ENCODE measurements at regions not wholly inside any gene's neighbourhood (a gene's known extent, or its start where the extent isn't known, plus 50 kb on each side); places are given as distances from the start of the nearest gene placed in this dataset.

DNA sequence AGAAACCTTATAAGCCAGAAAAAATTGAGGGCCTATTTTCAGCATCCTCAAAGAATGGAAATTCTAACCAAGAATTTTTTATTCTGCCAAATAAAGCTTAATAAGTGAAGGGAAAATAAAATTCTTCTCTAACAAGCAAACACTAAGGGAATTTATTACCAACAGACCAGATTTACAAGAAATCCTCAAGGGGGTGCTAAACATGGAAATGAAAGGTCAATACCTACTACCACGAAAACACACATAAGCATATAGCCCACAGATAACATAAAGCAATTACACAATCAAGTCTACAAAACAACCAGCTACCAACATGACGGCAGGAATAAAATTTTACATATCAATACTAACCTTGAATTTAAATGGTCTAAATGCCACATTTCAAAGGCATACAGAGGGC, 883.5 kb downstream of the SI start:
- ChIA-PET POLR2A (ENCODE audit: low non-redundant PET) (no interaction called here), CTCF (no interaction called here)
- Histone ChIP-seq H3K27ac (ENCODE audit: low read depth, low read length, poor library complexity, severe bottlenecking) (no peak overlapping the region), H3K4me1 (ENCODE audit: insufficient read depth, low read length, poor library complexity, severe bottlenecking) (no peaks in the 10 kb centered on the region), H3K36me3 (ENCODE audit: insufficient read depth, low read length, poor library complexity, severe bottlenecking) (no peaks in the 10 kb centered on the region), H3K9me3 (ENCODE audit: low read depth, low read length, poor library complexity, severe bottlenecking) (no peaks in the 10 kb centered on the region), H3K4me3 (ENCODE audit: low read depth, low read length, poor library complexity, severe bottlenecking) (no peak overlapping the region), H3K27me3 (replicated peaks; ENCODE audit: insufficient read depth, low read depth, low read length, poor library complexity) (no peaks in the 10 kb centered on the region)
- peak; percentile 32; the same call in 1 of the 2 replicates for TF ChIP-seq CTCF (conservative IDR thresholded peaks at IDR 0.05; ENCODE audit: low read depth, low read length)
- no peak for TF ChIP-seq EZH2 (IDR thresholded peaks at IDR 0.05; ENCODE audit: borderline replicate concordance, low read depth, low read length, poor library complexity, severe bottlenecking)
- intact Hi-C loops (cut with micrococcal nuclease; ENCODE audit: unreplicated experiment) = no loop called here
- DNase-seq (ENCODE audit: low spot score) = no peak
- no TSS peak for BruUV-seq (replicated peaks)

GRCh38 chr3:164192974-164193373, 885.3 kb downstream of the SI start:
- Histone ChIP-seq H3K4me3 (ENCODE audit: low read depth, low read length, poor library complexity, severe bottlenecking) (no peak overlapping the region), H3K27me3 (replicated peaks; ENCODE audit: insufficient read depth, low read depth, low read length, poor library complexity) (no peaks in the 10 kb centered on the region), H3K4me1 (ENCODE audit: insufficient read depth, low read length, poor library complexity, severe bottlenecking) (no peaks in the 10 kb centered on the region), H3K36me3 (ENCODE audit: insufficient read depth, low read length, poor library complexity, severe bottlenecking) (no peaks in the 10 kb centered on the region), H3K9me3 (ENCODE audit: low read depth, low read length, poor library complexity, severe bottlenecking) (no peaks in the 10 kb centered on the region), H3K27ac (ENCODE audit: low read depth, low read length, poor library complexity, severe bottlenecking) (no peak overlapping the region)
- intact Hi-C loops (cut with micrococcal nuclease; ENCODE audit: unreplicated experiment) = no loop called here
- BruUV-seq (replicated peaks) = no TSS peak
- no peak for DNase-seq (ENCODE audit: low spot score)
- POLR2A ChIA-PET (ENCODE audit: low non-redundant PET) = no interaction called here
- no peak for TF ChIP-seq EZH2 (IDR thresholded peaks at IDR 0.05; ENCODE audit: borderline replicate concordance, low read depth, low read length, poor library complexity, severe bottlenecking)
- TF ChIP-seq CTCF (conservative IDR thresholded peaks at IDR 0.05; ENCODE audit: low read depth, low read length) = no peak
- CTCF ChIA-PET = no interaction called here

DNA sequence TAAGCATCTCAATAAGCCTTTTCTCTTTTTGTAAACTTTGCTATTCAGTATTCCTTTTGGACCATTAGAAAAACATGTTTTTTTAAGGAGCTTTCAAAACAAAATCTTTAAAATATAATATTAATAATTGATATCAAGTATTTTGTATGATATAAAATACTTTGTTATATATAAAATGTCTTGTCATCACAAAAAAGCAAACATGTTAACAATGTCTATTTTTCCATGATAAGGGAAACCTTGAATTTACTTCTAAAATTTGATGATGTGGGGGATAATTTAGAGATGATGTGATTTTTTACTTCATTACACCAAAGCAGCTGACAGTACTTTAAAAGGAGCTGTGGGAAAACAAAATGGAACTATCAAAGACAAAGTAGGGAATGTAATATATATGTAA, 887.7 kb downstream of the SI start:
- H3K36me3 ChIP-seq (ENCODE audit: insufficient read depth, low read length, poor library complexity, severe bottlenecking) = no peaks in the 10 kb centered on the region
- intact Hi-C loops (cut with micrococcal nuclease; ENCODE audit: unreplicated experiment) = no loop called here
- CTCF ChIA-PET = no interaction called here

More for the DNA sequence above, 887.7 kb downstream of the SI start:
- no peaks in the 10 kb centered on the region for H3K4me1 ChIP-seq (ENCODE audit: insufficient read depth, low read length, poor library complexity, severe bottlenecking)
- POLR2A ChIA-PET (ENCODE audit: low non-redundant PET) = no interaction called here
- no peaks in the 10 kb centered on the region for H3K27me3 ChIP-seq (replicated peaks; ENCODE audit: insufficient read depth, low read depth, low read length, poor library complexity)
- no peaks in the 10 kb centered on the region for H3K9me3 ChIP-seq (ENCODE audit: low read depth, low read length, poor library complexity, severe bottlenecking)
- no peak for TF ChIP-seq CTCF (conservative IDR thresholded peaks at IDR 0.05; ENCODE audit: low read depth, low read length)
- no peak for TF ChIP-seq EZH2 (IDR thresholded peaks at IDR 0.05; ENCODE audit: borderline replicate concordance, low read depth, low read length, poor library complexity, severe bottlenecking)
- H3K27ac ChIP-seq (ENCODE audit: low read depth, low read length, poor library complexity, severe bottlenecking) = no peak overlapping the region
- BruUV-seq (replicated peaks) = no TSS peak
- no peak for DNase-seq (ENCODE audit: low spot score)
- H3K4me3 ChIP-seq (ENCODE audit: low read depth, low read length, poor library complexity, severe bottlenecking) = no peak overlapping the region

Measured in A673 (cell line).